ENCODE measurements at regions not wholly inside any gene's neighbourhood (a gene's known extent, or its start where the extent isn't known, plus 50 kb on each side); places are given as distances from the start of the nearest gene placed in this dataset.
"Not testable (repeated sequence)": the region's sequence is repeated elsewhere in the genome, so short reads cannot be mapped to it uniquely, and the experiment has no call there.

- no peak for DNase-seq
These were observed 507.5 kb downstream of the NAV3 start for GRCh38 chr12:78338054-78338785.

- no peak for DNase-seq
These were observed 509.7 kb downstream of the NAV3 start for GRCh38 chr12:78340406-78340805.

GRCh38 chr12:78343657-78344056 is 513.0 kb downstream of the NAV3 start:
- no peak for DNase-seq

GRCh38 chr12:78359520-78359919 is 505.1 kb upstream of the SYT1 start:
- DNase-seq = no peak

GRCh38 chr12:78361683-78362082 is 502.9 kb upstream of the SYT1 start:
- no peak for DNase-seq

- no peak for DNase-seq
These were observed 493.3 kb upstream of the SYT1 start for GRCh38 chr12:78371284-78371683.

GRCh38 chr12:78375461-78375860 is 489.1 kb upstream of the SYT1 start:
- no peak for DNase-seq

- no peak for DNase-seq
These were observed 488.3 kb upstream of the SYT1 start for GRCh38 chr12:78376257-78376656.

GRCh38 chr12:78379065-78379464 is 485.5 kb upstream of the SYT1 start:
- not testable (repeated sequence) for DNase-seq

- no peak for DNase-seq
These were observed 481.2 kb upstream of the SYT1 start for GRCh38 chr12:78383414-78383813.

- no peak for DNase-seq
These were observed 480.0 kb upstream of the SYT1 start for GRCh38 chr12:78384541-78384940.

- DNase-seq = no peak
These were observed 479.0 kb upstream of the SYT1 start for GRCh38 chr12:78385541-78385940.

GRCh38 chr12:78386871-78387270 is 477.7 kb upstream of the SYT1 start:
- DNase-seq = no peak

GRCh38 chr12:78387721-78388120 is 476.9 kb upstream of the SYT1 start:
- DNase-seq = no peak

GRCh38 chr12:78388461-78388860 is 476.1 kb upstream of the SYT1 start:
- no peak for DNase-seq

- DNase-seq = no peak
These were observed 473.7 kb upstream of the SYT1 start for GRCh38 chr12:78390920-78391319.

GRCh38 chr12:78392918-78393317 is 471.7 kb upstream of the SYT1 start:
- DNase-seq = peak; percentile 34

GRCh38 chr12:78395961-78396360 is 468.6 kb upstream of the SYT1 start:
- no peak for DNase-seq

- DNase-seq = no peak
These were observed 468.0 kb upstream of the SYT1 start for GRCh38 chr12:78396538-78396937.

- DNase-seq = no peak
These were observed 465.8 kb upstream of the SYT1 start for GRCh38 chr12:78398750-78399149.

GRCh38 chr12:78402366-78403134 is 462.0 kb upstream of the SYT1 start:
- no peak for DNase-seq

GRCh38 chr12:78403136-78403535 is 461.4 kb upstream of the SYT1 start:
- DNase-seq = no peak

- DNase-seq = no peak
These were observed 460.9 kb upstream of the SYT1 start for GRCh38 chr12:78403681-78404080.

GRCh38 chr12:78406213-78406612 is 458.4 kb upstream of the SYT1 start:
- DNase-seq = no peak

- no peak for DNase-seq
These were observed 457.7 kb upstream of the SYT1 start for GRCh38 chr12:78406828-78407227.

Measured in NCI-H2081 treated with DMSO at 0.1 percent for 48 hours (cell line).